ENCODE measurements at regions not wholly inside any gene's neighbourhood (a gene's known extent, or its start where the extent isn't known, plus 50 kb on each side); places are given as distances from the start of the nearest gene placed in this dataset.

GRCh38 chr9:27792971-27793689, 219.8 kb upstream of the C9orf72 start:
- H3K27ac ChIP-seq (ENCODE audit: low read depth, low read length) = no peak overlapping the region
- POLR2A ChIA-PET = no interaction called here

GRCh38 chr9:27799326-27799725, 226.0 kb upstream of the C9orf72 start:
- H3K27ac ChIP-seq (ENCODE audit: low read depth, low read length) = no peak overlapping the region
- DNase-seq (no peak), ATAC-seq (no peak)
- Mint-ChIP-seq H3K9me3 (peaks cover 0 to 11% (median 2%) of the 10 kb centered on the region in 11 donors), H3K4me1 (peaks cover 0 to 2% (median 0%) of the 10 kb centered on the region in 7 donors), H3K27me3 (peaks cover 4 to 15% (median 6%) of the 10 kb centered on the region in 5 donors), H3K4me3 (no peak overlapping the region), H3K27ac (no peak overlapping the region), H3K36me3 (no peaks in the 10 kb centered on the region)
- H3K36me3 ChIP-seq (ENCODE audit: control insufficient read depth in 2 of 3, insufficient read depth in 3 of 3, low read length in 3 of 3) = no peaks in the 10 kb centered on the region
- ChIA-PET CTCF (no interaction called here), POLR2A (no interaction called here)
- H3K27me3 ChIP-seq (ENCODE audit: control insufficient read depth in 2 of 2, insufficient read depth in 2 of 2, low read length in 2 of 2) = no peaks in the 10 kb centered on the region
- no peak overlapping the region for H3K4me3 ChIP-seq (ENCODE audit: low read length)
- no peaks in the 10 kb centered on the region for H3K4me1 ChIP-seq (ENCODE audit: control insufficient read depth in 2 of 2, insufficient read depth in 2 of 2, low read length in 2 of 2)
- no peaks in the 10 kb centered on the region for H3K9me3 ChIP-seq (ENCODE audit: control insufficient read depth in 2 of 3, low read length in 3 of 3)
- intact Hi-C loops (cut with micrococcal nuclease) = no loop called here

More at GRCh38 chr9:27792971-27793689, 219.8 kb upstream of the C9orf72 start:
- no peak overlapping the region for H3K4me3 ChIP-seq (ENCODE audit: low read length)
- H3K27me3 Mint-ChIP-seq = peaks cover 3 to 20% (median 15%) of the 10 kb centered on the region in 5 donors
- no peaks in the 10 kb centered on the region for H3K9me3 ChIP-seq (ENCODE audit: control insufficient read depth in 2 of 3, low read length in 3 of 3)
- peaks cover 0 to 25% (median 9%) of the 10 kb centered on the region in 11 donors for H3K9me3 Mint-ChIP-seq
- H3K4me3 Mint-ChIP-seq = no peak overlapping the region
- H3K27ac Mint-ChIP-seq = no peak overlapping the region
- CTCF ChIA-PET = no interaction called here
- ATAC-seq (no peak), DNase-seq (no peak)
- H3K4me1 ChIP-seq (ENCODE audit: control insufficient read depth in 2 of 2, insufficient read depth in 2 of 2, low read length in 2 of 2) = no peaks in the 10 kb centered on the region
- H3K36me3 Mint-ChIP-seq = no peaks in the 10 kb centered on the region
- no peaks in the 10 kb centered on the region for H3K36me3 ChIP-seq (ENCODE audit: control insufficient read depth in 2 of 3, insufficient read depth in 3 of 3, low read length in 3 of 3)
- no peaks in the 10 kb centered on the region for H3K4me1 Mint-ChIP-seq
- no peaks in the 10 kb centered on the region for H3K27me3 ChIP-seq (ENCODE audit: control insufficient read depth in 2 of 2, insufficient read depth in 2 of 2, low read length in 2 of 2)
- intact Hi-C loops (cut with micrococcal nuclease) = no loop called here

DNA sequence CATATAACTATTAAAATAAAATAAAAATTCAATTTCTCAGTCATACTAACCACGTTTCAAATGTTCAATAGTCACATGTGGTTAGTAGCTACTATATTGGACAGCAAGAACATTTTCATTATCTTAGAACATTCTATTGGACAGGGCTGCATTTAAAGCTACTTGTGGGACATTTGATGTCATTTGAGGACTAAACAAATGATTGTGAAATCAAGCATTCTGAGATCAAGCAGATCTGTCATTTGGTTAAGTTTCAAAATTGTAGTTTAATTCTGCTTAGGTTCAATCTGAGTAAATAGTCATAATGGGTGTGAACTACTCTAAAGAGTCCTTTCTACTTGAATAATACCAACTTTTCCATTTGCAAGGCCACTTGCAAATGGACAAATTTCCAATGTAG, 226.9 kb upstream of the C9orf72 start:
- no peaks in the 10 kb centered on the region for H3K36me3 Mint-ChIP-seq
- Histone ChIP-seq H3K4me3 (ENCODE audit: low read length) (no peak overlapping the region), H3K36me3 (ENCODE audit: control insufficient read depth in 2 of 3, insufficient read depth in 3 of 3, low read length in 3 of 3) (no peaks in the 10 kb centered on the region), H3K27ac (ENCODE audit: low read depth, low read length) (no peak overlapping the region), H3K4me1 (ENCODE audit: control insufficient read depth in 2 of 2, insufficient read depth in 2 of 2, low read length in 2 of 2) (no peaks in the 10 kb centered on the region), H3K9me3 (ENCODE audit: control insufficient read depth in 2 of 3, low read length in 3 of 3) (no peaks in the 10 kb centered on the region), H3K27me3 (ENCODE audit: control insufficient read depth in 2 of 2, insufficient read depth in 2 of 2, low read length in 2 of 2) (no peaks in the 10 kb centered on the region)
- ATAC-seq (no peak), DNase-seq (no peak)
- ChIA-PET CTCF (no interaction called here), POLR2A (no interaction called here)
- H3K4me3 Mint-ChIP-seq = no peak overlapping the region
- intact Hi-C loops (cut with micrococcal nuclease) = no loop called here
- H3K9me3 Mint-ChIP-seq = peaks cover 0 to 4% (median 0%) of the 10 kb centered on the region in 11 donors
- no peak overlapping the region for H3K27ac Mint-ChIP-seq
- peaks cover 4 to 15% (median 6%) of the 10 kb centered on the region in 5 donors for H3K27me3 Mint-ChIP-seq
- peaks cover 0 to 2% (median 0%) of the 10 kb centered on the region in 7 donors for H3K4me1 Mint-ChIP-seq

- H3K4me1 ChIP-seq (ENCODE audit: control insufficient read depth in 2 of 2, insufficient read depth in 2 of 2, low read length in 2 of 2) = no peaks in the 10 kb centered on the region
- Mint-ChIP-seq H3K27ac (no peak overlapping the region), H3K4me1 (peaks cover 0 to 2% (median 0%) of the 10 kb centered on the region in 7 donors), H3K9me3 (peaks cover 0 to 4% (median 0%) of the 10 kb centered on the region in 11 donors), H3K27me3 (peaks cover 4 to 15% (median 6%) of the 10 kb centered on the region in 5 donors), H3K36me3 (no peaks in the 10 kb centered on the region), H3K4me3 (no peak overlapping the region)
- DNase-seq = no peak
- no peaks in the 10 kb centered on the region for H3K27me3 ChIP-seq (ENCODE audit: control insufficient read depth in 2 of 2, insufficient read depth in 2 of 2, low read length in 2 of 2)
- no peak for ATAC-seq
- no peaks in the 10 kb centered on the region for H3K9me3 ChIP-seq (ENCODE audit: control insufficient read depth in 2 of 3, low read length in 3 of 3)
- intact Hi-C loops (cut with micrococcal nuclease) = no loop called here
- no peaks in the 10 kb centered on the region for H3K36me3 ChIP-seq (ENCODE audit: control insufficient read depth in 2 of 3, insufficient read depth in 3 of 3, low read length in 3 of 3)
- H3K27ac ChIP-seq (ENCODE audit: low read depth, low read length) = no peak overlapping the region
- ChIA-PET POLR2A (no interaction called here), CTCF (no interaction called here)
- H3K4me3 ChIP-seq (ENCODE audit: low read length) = no peak overlapping the region
Observed at GRCh38 chr9:27800692-27801370, 227.6 kb upstream of the C9orf72 start.

DNA sequence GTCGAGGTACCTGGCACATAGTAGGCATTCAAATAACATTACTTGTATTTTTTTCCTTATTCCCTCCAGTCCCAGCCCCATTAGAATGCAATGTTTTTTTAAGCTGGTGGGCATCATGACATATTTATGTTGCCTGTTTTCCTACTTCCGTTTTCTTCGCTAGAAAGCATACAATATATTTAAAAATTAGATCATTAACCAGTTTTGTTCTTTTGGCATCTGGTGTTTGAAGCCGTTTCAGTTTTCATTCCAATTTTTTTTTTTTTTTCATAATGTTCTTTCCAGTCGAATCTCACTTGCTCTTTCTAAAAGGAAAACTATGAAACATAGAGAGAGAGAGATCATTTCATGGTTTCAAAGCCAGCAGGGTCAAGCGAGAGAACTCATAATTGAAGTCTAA, 228.3 kb upstream of the C9orf72 start:
- Histone ChIP-seq H3K27ac (ENCODE audit: low read depth, low read length) (no peak overlapping the region), H3K9me3 (ENCODE audit: control insufficient read depth in 2 of 3, low read length in 3 of 3) (no peaks in the 10 kb centered on the region), H3K36me3 (ENCODE audit: control insufficient read depth in 2 of 3, insufficient read depth in 3 of 3, low read length in 3 of 3) (no peaks in the 10 kb centered on the region), H3K27me3 (ENCODE audit: control insufficient read depth in 2 of 2, insufficient read depth in 2 of 2, low read length in 2 of 2) (no peaks in the 10 kb centered on the region), H3K4me3 (ENCODE audit: low read length) (no peak overlapping the region), H3K4me1 (ENCODE audit: control insufficient read depth in 2 of 2, insufficient read depth in 2 of 2, low read length in 2 of 2) (no peaks in the 10 kb centered on the region)
- Mint-ChIP-seq H3K27ac (no peak overlapping the region), H3K36me3 (no peaks in the 10 kb centered on the region), H3K4me3 (no peak overlapping the region), H3K27me3 (peaks cover 4 to 15% (median 6%) of the 10 kb centered on the region in 5 donors), H3K4me1 (peaks cover 0 to 2% (median 0%) of the 10 kb centered on the region in 7 donors), H3K9me3 (peaks cover 0 to 4% (median 0%) of the 10 kb centered on the region in 11 donors)
- ChIA-PET POLR2A (no interaction called here), CTCF (no interaction called here)
- intact Hi-C loops (cut with micrococcal nuclease) = no loop called here
- ATAC-seq (no peak), DNase-seq (no peak)

- DNase-seq = no peak
- ATAC-seq = no peak
- Mint-ChIP-seq H3K9me3 (peaks cover 0 to 4% (median 0%) of the 10 kb centered on the region in 11 donors), H3K36me3 (no peaks in the 10 kb centered on the region), H3K27ac (no peak overlapping the region), H3K4me3 (no peak overlapping the region), H3K4me1 (peaks cover 0 to 2% (median 0%) of the 10 kb centered on the region in 7 donors), H3K27me3 (peaks cover 4 to 15% (median 6%) of the 10 kb centered on the region in 5 donors)
- intact Hi-C loops (cut with micrococcal nuclease) = no loop called here
- H3K27ac ChIP-seq (ENCODE audit: low read depth, low read length) = no peak overlapping the region
- no peaks in the 10 kb centered on the region for H3K36me3 ChIP-seq (ENCODE audit: control insufficient read depth in 2 of 3, insufficient read depth in 3 of 3, low read length in 3 of 3)
- H3K9me3 ChIP-seq (ENCODE audit: control insufficient read depth in 2 of 3, low read length in 3 of 3) = no peaks in the 10 kb centered on the region
- H3K4me3 ChIP-seq (ENCODE audit: low read length) = no peak overlapping the region
- no peaks in the 10 kb centered on the region for H3K27me3 ChIP-seq (ENCODE audit: control insufficient read depth in 2 of 2, insufficient read depth in 2 of 2, low read length in 2 of 2)
- POLR2A ChIA-PET = no interaction called here
- CTCF ChIA-PET = no interaction called here
- no peaks in the 10 kb centered on the region for H3K4me1 ChIP-seq (ENCODE audit: control insufficient read depth in 2 of 2, insufficient read depth in 2 of 2, low read length in 2 of 2)
Observed at GRCh38 chr9:27802418-27802817, 229.1 kb upstream of the C9orf72 start.

DNA sequence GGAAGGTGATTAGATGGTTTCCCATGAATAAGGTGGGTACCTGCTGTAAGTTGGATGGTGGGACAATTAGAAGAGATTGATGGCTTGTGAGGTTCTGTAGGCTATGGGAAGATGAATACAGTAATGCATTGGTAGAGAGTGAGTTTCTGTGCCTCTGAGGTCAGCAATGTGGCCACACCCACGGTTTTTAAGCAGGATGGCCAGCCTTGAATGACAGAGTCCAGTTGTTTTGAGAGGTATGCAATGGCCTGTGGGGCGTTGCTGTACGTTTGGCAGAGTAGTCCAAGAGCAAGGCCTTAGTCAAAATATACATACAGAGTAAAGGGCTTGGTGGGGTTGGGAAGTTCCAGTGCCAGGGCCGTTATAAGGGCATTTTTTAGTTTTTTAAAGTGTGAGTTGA, 235.6 kb upstream of the C9orf72 start:
- ChIA-PET POLR2A (no interaction called here), CTCF (no interaction called here)

More for the DNA sequence above, 235.6 kb upstream of the C9orf72 start:
- Mint-ChIP-seq H3K9me3 (peaks cover 0 to 3% (median 0%) of the 10 kb centered on the region in 11 donors), H3K27me3 (peaks cover 0 to 7% (median 0%) of the 10 kb centered on the region in 5 donors), H3K4me3 (no peak overlapping the region), H3K27ac (no peak overlapping the region), H3K36me3 (no peaks in the 10 kb centered on the region), H3K4me1 (no peaks in the 10 kb centered on the region)
- DNase-seq (no peak), ATAC-seq (no peak)
- no peak overlapping the region for H3K27ac ChIP-seq (ENCODE audit: low read depth, low read length)
- H3K4me1 ChIP-seq (ENCODE audit: control insufficient read depth in 2 of 2, insufficient read depth in 2 of 2, low read length in 2 of 2) = no peaks in the 10 kb centered on the region
- no peaks in the 10 kb centered on the region for H3K36me3 ChIP-seq (ENCODE audit: control insufficient read depth in 2 of 3, insufficient read depth in 3 of 3, low read length in 3 of 3)
- H3K9me3 ChIP-seq (ENCODE audit: control insufficient read depth in 2 of 3, low read length in 3 of 3) = no peaks in the 10 kb centered on the region
- intact Hi-C loops (cut with micrococcal nuclease) = no loop called here
- no peaks in the 10 kb centered on the region for H3K27me3 ChIP-seq (ENCODE audit: control insufficient read depth in 2 of 2, insufficient read depth in 2 of 2, low read length in 2 of 2)
- H3K4me3 ChIP-seq (ENCODE audit: low read length) = no peak overlapping the region
